ENCODE measurements at regions not wholly inside any gene's neighbourhood (a gene's known extent, or its start where the extent isn't known, plus 50 kb on each side); places are given as distances from the start of the nearest gene placed in this dataset.

DNA sequence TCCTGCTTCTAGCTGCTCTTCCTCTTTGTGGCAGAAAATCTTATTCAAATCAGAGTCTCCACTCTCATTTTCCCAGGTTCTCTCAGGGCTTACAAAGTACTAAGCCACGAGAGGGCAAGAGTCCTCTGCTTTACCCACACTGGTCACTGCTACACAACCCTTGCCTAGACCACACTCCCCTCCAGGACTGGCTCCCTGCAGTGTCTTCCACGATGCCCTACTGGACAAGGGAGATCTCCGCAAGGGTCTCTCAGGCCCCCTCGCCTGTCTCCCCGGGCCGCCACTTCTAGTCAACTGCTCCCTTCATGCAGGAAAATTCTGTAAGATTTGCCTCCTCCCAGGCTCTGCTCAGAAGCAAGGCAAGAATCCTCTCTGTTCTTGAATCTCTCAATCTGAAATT lies 319.6 kb downstream of the RRAGC start:
- H3K27ac Mint-ChIP-seq, result peak overlapping the region; percentile 16 to 78 (median 63); a peak in 2 of 7 replicates

More for the DNA sequence above, 319.6 kb downstream of the RRAGC start:
- Histone ChIP-seq H2BK120ac (ENCODE audit: low read depth, low read length, poor library complexity, severe bottlenecking) (no peak overlapping the region), H3T11ph (ENCODE audit: low read length) (no peak overlapping the region), H3K14ac (ENCODE audit: insufficient read depth, low read length) (no peak overlapping the region), H3K18ac (ENCODE audit: insufficient read length, low read depth, low read length) (no peak overlapping the region), H3K4me2 (ENCODE audit: insufficient read depth, insufficient read length, low read length) (no peak overlapping the region), H3K4me1 (ENCODE audit: insufficient read depth, low read length) (no peaks in the 10 kb centered on the region), H3K23me2 (ENCODE audit: insufficient read length, low read depth, low read length, poor library complexity, severe bottlenecking) (no peaks in the 10 kb centered on the region), H3K4ac (ENCODE audit: low read depth, low read length) (no peak overlapping the region), H2AK5ac (ENCODE audit: insufficient read length, low read length) (no peak overlapping the region), H4K8ac (replicated peaks; ENCODE audit: insufficient read length, low read depth, low read length) (no peak overlapping the region), H3K56ac (ENCODE audit: insufficient read length, low read depth, low read length) (no peak overlapping the region), H4K20me1 (ENCODE audit: control insufficient read depth, insufficient read depth, insufficient read length) (no peaks in the 10 kb centered on the region), H3K27me3 (ENCODE audit: insufficient read depth, low read length) (no peaks in the 10 kb centered on the region), H3K9ac (ENCODE audit: extremely low read depth, insufficient read length, low read length) (no peak overlapping the region), H4K91ac (ENCODE audit: insufficient read length, low read depth, low read length) (no peak overlapping the region), H3K79me1 (ENCODE audit: insufficient read depth, low read depth, low read length, poor library complexity, severe bottlenecking) (no peaks in the 10 kb centered on the region), H2BK12ac (ENCODE audit: insufficient read length, low read depth, low read length) (no peak overlapping the region), H4K5ac (ENCODE audit: insufficient read length, low read depth, low read length) (no peak overlapping the region), H2BK20ac (ENCODE audit: low read depth, low read length, poor library complexity, severe bottlenecking) (no peak overlapping the region), H2BK15ac (ENCODE audit: low read depth, low read length) (no peak overlapping the region), H3K23ac (ENCODE audit: insufficient read length, low read depth, low read length) (no peak overlapping the region), H2AFZ (ENCODE audit: low read length) (no peak overlapping the region), H2BK5ac (ENCODE audit: insufficient read length, low read length) (no peak overlapping the region), H3K9me3 (ENCODE audit: control insufficient read depth, low read depth, low read length) (no peaks in the 10 kb centered on the region), H3K27ac (ENCODE audit: insufficient read length, low read depth, low read length) (no peak overlapping the region), H3K79me2 (ENCODE audit: insufficient read depth, low read length) (no peaks in the 10 kb centered on the region)
- TF ChIP-seq, protein P1, sequence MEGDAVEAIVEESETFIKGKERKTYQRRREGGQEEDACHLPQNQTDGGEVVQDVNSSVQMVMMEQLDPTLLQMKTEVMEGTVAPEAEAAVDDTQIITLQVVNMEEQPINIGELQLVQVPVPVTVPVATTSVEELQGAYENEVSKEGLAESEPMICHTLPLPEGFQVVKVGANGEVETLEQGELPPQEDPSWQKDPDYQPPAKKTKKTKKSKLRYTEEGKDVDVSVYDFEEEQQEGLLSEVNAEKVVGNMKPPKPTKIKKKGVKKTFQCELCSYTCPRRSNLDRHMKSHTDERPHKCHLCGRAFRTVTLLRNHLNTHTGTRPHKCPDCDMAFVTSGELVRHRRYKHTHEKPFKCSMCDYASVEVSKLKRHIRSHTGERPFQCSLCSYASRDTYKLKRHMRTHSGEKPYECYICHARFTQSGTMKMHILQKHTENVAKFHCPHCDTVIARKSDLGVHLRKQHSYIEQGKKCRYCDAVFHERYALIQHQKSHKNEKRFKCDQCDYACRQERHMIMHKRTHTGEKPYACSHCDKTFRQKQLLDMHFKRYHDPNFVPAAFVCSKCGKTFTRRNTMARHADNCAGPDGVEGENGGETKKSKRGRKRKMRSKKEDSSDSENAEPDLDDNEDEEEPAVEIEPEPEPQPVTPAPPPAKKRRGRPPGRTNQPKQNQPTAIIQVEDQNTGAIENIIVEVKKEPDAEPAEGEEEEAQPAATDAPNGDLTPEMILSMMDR (conservative IDR thresholded peaks at IDR 0.05), result no peak
- no peaks in the 10 kb centered on the region; the same call in none of the 2 replicates for H3K27me3 Mint-ChIP-seq (ENCODE audit: low read depth)
- no peak overlapping the region for H3K4me3 Mint-ChIP-seq
- no peaks in the 10 kb centered on the region; a peak in 1 of 5 replicates for H3K9me3 Mint-ChIP-seq
- DNase-seq, result no peak
- H3K36me3 Mint-ChIP-seq (ENCODE audit: insufficient read depth in 1 of 3, low read depth in 3 of 3), result no peaks in the 10 kb centered on the region
- WGBS (ENCODE audit: extremely low coverage, insufficient read length, low lambda C conversion rate), result no CpG with 5 or more reads among the region's 6 CpGs
- H3K4me1 Mint-ChIP-seq, result peaks cover 9 to 10% of the 10 kb centered on the region in 2 experiments

All from H9 (cell line).